ENCODE measurements at regions not wholly inside any gene's neighbourhood (a gene's known extent, or its start where the extent isn't known, plus 50 kb on each side); places are given as distances from the start of the nearest gene placed in this dataset.

DNA sequence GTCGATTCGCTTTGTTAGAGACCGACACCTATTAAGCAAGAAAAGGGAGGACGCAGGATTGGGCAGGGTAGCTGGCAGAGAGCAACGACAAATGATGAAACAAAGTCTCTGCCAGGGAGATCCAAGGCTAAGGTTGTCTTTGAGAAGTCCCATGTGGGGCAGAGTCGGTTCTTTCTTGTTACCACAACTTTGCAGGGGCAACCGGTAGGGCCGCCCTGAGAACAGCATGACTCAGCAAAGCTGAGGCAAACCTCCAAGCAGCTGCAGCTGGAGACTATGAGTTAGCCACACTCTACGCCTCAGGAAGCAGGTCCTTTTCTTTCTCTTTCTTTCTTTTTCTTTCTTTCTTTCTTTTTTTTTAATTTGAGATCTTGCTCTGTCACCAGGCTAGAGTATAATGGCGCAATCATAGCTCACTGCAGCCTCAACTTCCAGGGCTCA is 452.3 kb upstream of the ID2 start:
- TF ChIP-seq ZBTB7A (IDR thresholded peaks at IDR 0.05; ENCODE audit: low read depth) (no peak), EGR1 (IDR thresholded peaks at IDR 0.05) (no peak), YY1 (IDR thresholded peaks at IDR 0.05; ENCODE audit: low read depth) (no peak), FOXM1 (IDR thresholded peaks at IDR 0.05; ENCODE audit: borderline replicate concordance, low read depth) (no peak), CREB1 (IDR thresholded peaks at IDR 0.05; ENCODE audit: low read depth) (no peak), NFIC (IDR thresholded peaks at IDR 0.05) (no peak), TAF1 (IDR thresholded peaks at IDR 0.05; ENCODE audit: low read depth) (no peak), TEAD4 (IDR thresholded peaks at IDR 0.05) (no peak), TCF12 (IDR thresholded peaks at IDR 0.05; ENCODE audit: low read depth) (no peak), EP300 (IDR thresholded peaks at IDR 0.05; ENCODE audit: borderline replicate concordance) (no peak), RAD21 (IDR thresholded peaks at IDR 0.05; ENCODE audit: low read depth) (no peak)
- TF ChIP-seq, protein P1, sequence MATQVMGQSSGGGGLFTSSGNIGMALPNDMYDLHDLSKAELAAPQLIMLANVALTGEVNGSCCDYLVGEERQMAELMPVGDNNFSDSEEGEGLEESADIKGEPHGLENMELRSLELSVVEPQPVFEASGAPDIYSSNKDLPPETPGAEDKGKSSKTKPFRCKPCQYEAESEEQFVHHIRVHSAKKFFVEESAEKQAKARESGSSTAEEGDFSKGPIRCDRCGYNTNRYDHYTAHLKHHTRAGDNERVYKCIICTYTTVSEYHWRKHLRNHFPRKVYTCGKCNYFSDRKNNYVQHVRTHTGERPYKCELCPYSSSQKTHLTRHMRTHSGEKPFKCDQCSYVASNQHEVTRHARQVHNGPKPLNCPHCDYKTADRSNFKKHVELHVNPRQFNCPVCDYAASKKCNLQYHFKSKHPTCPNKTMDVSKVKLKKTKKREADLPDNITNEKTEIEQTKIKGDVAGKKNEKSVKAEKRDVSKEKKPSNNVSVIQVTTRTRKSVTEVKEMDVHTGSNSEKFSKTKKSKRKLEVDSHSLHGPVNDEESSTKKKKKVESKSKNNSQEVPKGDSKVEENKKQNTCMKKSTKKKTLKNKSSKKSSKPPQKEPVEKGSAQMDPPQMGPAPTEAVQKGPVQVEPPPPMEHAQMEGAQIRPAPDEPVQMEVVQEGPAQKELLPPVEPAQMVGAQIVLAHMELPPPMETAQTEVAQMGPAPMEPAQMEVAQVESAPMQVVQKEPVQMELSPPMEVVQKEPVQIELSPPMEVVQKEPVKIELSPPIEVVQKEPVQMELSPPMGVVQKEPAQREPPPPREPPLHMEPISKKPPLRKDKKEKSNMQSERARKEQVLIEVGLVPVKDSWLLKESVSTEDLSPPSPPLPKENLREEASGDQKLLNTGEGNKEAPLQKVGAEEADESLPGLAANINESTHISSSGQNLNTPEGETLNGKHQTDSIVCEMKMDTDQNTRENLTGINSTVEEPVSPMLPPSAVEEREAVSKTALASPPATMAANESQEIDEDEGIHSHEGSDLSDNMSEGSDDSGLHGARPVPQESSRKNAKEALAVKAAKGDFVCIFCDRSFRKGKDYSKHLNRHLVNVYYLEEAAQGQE (IDR thresholded peaks at IDR 0.05; ENCODE audit: low read depth), result no peak

DNA sequence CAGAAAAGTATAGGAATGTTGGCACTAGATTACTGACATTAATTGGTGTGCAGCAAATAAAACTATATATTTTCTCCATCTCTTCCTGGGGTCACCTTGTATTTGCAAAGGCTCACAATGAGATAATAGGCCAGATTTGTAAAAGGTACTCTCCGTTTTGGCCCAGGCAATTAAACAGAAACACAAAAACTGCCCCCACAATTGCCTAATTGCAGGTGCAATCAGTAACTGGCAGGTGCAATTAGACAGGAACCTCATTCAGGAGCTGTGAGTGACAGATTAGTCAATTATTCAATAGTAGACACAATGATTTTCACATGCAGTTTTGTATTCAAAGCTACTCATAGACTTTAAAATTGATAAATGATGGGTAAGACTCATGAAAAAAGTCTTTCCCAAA is 451.4 kb upstream of the ID2 start:
- TF ChIP-seq ZBTB7A (IDR thresholded peaks at IDR 0.05; ENCODE audit: low read depth) (no peak), CEBPB (IDR thresholded peaks at IDR 0.05) (no peak), RAD21 (IDR thresholded peaks at IDR 0.05; ENCODE audit: low read depth) (no peak), TCF12 (IDR thresholded peaks at IDR 0.05; ENCODE audit: low read depth) (no peak), TAF1 (IDR thresholded peaks at IDR 0.05; ENCODE audit: low read depth) (no peak), TEAD4 (IDR thresholded peaks at IDR 0.05) (no peak), YY1 (IDR thresholded peaks at IDR 0.05; ENCODE audit: low read depth) (no peak), CREB1 (IDR thresholded peaks at IDR 0.05; ENCODE audit: low read depth) (no peak)
- TF ChIP-seq, protein P1 (IDR thresholded peaks at IDR 0.05; ENCODE audit: low read depth), result no peak
- TF ChIP-seq, protein P2, sequence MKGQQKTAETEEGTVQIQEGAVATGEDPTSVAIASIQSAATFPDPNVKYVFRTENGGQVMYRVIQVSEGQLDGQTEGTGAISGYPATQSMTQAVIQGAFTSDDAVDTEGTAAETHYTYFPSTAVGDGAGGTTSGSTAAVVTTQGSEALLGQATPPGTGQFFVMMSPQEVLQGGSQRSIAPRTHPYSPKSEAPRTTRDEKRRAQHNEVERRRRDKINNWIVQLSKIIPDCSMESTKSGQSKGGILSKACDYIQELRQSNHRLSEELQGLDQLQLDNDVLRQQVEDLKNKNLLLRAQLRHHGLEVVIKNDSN (IDR thresholded peaks at IDR 0.05), result no peak
- TF ChIP-seq, protein P3, sequence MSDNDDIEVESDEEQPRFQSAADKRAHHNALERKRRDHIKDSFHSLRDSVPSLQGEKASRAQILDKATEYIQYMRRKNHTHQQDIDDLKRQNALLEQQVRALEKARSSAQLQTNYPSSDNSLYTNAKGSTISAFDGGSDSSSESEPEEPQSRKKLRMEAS (IDR thresholded peaks at IDR 0.05), result no peak

DNA sequence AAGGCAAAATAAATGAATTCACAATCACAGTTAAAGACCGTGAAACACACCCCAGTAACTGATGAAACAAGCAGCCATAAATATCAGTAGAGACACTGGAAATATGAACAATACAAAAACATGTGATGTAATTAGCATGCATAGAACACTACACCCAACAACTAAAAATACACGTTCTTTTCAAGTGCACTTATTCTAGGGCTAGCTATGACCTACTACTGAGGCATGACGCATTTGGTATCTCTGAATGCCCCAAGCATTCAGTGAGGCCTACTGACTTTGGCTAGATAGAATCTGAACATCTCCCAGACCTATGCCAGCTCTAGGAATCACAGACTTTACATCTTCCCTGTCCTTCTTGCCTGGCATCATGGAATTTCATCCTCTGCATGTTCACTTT is 450.0 kb upstream of the ID2 start:
- TF ChIP-seq TAF1 (IDR thresholded peaks at IDR 0.05; ENCODE audit: low read depth) (no peak), CREB1 (IDR thresholded peaks at IDR 0.05; ENCODE audit: low read depth) (no peak), TEAD4 (IDR thresholded peaks at IDR 0.05) (no peak), CEBPB (IDR thresholded peaks at IDR 0.05) (no peak), FOXM1 (IDR thresholded peaks at IDR 0.05; ENCODE audit: borderline replicate concordance, low read depth) (no peak), RAD21 (IDR thresholded peaks at IDR 0.05; ENCODE audit: low read depth) (no peak), YY1 (IDR thresholded peaks at IDR 0.05; ENCODE audit: low read depth) (no peak), ZBTB7A (IDR thresholded peaks at IDR 0.05; ENCODE audit: low read depth) (no peak), NFIC (IDR thresholded peaks at IDR 0.05) (no peak), EGR1 (IDR thresholded peaks at IDR 0.05) (no peak), TCF12 (IDR thresholded peaks at IDR 0.05; ENCODE audit: low read depth) (no peak), EP300 (IDR thresholded peaks at IDR 0.05; ENCODE audit: borderline replicate concordance) (no peak)
- TF ChIP-seq, protein P2 (IDR thresholded peaks at IDR 0.05), result no peak
- TF ChIP-seq, protein P3 (IDR thresholded peaks at IDR 0.05), result no peak
- TF ChIP-seq, protein P1 (IDR thresholded peaks at IDR 0.05; ENCODE audit: low read depth), result no peak

DNA sequence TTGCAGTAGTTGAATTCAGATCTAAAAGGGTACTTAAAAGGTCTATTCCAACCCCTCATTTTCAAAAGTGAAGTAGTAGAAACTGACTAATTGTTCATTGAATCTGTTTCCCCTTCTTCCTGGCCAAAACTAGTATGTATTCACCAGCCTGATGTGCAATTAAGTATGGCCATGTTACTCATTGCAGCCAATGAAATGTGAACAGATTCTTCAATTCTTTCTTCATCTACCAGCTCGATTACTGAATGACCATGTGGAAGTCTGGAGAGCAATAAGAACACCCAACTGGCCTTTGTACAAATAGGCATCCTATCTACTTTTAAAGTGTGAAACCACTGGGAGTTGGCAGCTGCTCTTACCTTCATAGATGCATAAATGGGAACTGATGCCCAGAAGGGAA is 449.0 kb upstream of the ID2 start:
- no peak for TF ChIP-seq TEAD4 (IDR thresholded peaks at IDR 0.05)
- no peak for TF ChIP-seq EP300 (IDR thresholded peaks at IDR 0.05; ENCODE audit: borderline replicate concordance)
- TF ChIP-seq, protein P2 (IDR thresholded peaks at IDR 0.05), result no peak
- TF ChIP-seq CEBPB (IDR thresholded peaks at IDR 0.05), result no peak
- no peak for TF ChIP-seq YY1 (IDR thresholded peaks at IDR 0.05; ENCODE audit: low read depth)
- TF ChIP-seq TCF12 (IDR thresholded peaks at IDR 0.05; ENCODE audit: low read depth), result no peak
- TF ChIP-seq, protein P1 (IDR thresholded peaks at IDR 0.05; ENCODE audit: low read depth), result no peak
- no peak for TF ChIP-seq FOXM1 (IDR thresholded peaks at IDR 0.05; ENCODE audit: borderline replicate concordance, low read depth)
- no peak for TF ChIP-seq EGR1 (IDR thresholded peaks at IDR 0.05)
- no peak for TF ChIP-seq ZBTB7A (IDR thresholded peaks at IDR 0.05; ENCODE audit: low read depth)
- TF ChIP-seq NFIC (IDR thresholded peaks at IDR 0.05), result no peak
- TF ChIP-seq, protein P3 (IDR thresholded peaks at IDR 0.05), result no peak
- TF ChIP-seq TAF1 (IDR thresholded peaks at IDR 0.05; ENCODE audit: low read depth), result no peak
- no peak for TF ChIP-seq RAD21 (IDR thresholded peaks at IDR 0.05; ENCODE audit: low read depth)
- no peak for TF ChIP-seq CREB1 (IDR thresholded peaks at IDR 0.05; ENCODE audit: low read depth)
